ENCODE measurements at regions not wholly inside any gene's neighbourhood (a gene's known extent, or its start where the extent isn't known, plus 50 kb on each side); places are given as distances from the start of the nearest gene placed in this dataset.

- TF ChIP-seq ZNF501 (CRISPR knock-in tag; IDR thresholded peaks at IDR 0.05): no peak
- no peak for TF ChIP-seq POLR2AphosphoS5 (IDR thresholded peaks at IDR 0.05; ENCODE audit: low read depth, low read length)
- no peak for TF ChIP-seq YEATS4 (CRISPR knock-in tag; IDR thresholded peaks at IDR 0.05; ENCODE audit: borderline replicate concordance)
- no peak for TF ChIP-seq YY1 (IDR thresholded peaks at IDR 0.05; ENCODE audit: insufficient read depth, insufficient replicate concordance, low read depth, low read length)
- TF ChIP-seq CTCF (CRISPR knock-in tag; IDR thresholded peaks at IDR 0.05): no peak
- TF ChIP-seq, protein P1, sequence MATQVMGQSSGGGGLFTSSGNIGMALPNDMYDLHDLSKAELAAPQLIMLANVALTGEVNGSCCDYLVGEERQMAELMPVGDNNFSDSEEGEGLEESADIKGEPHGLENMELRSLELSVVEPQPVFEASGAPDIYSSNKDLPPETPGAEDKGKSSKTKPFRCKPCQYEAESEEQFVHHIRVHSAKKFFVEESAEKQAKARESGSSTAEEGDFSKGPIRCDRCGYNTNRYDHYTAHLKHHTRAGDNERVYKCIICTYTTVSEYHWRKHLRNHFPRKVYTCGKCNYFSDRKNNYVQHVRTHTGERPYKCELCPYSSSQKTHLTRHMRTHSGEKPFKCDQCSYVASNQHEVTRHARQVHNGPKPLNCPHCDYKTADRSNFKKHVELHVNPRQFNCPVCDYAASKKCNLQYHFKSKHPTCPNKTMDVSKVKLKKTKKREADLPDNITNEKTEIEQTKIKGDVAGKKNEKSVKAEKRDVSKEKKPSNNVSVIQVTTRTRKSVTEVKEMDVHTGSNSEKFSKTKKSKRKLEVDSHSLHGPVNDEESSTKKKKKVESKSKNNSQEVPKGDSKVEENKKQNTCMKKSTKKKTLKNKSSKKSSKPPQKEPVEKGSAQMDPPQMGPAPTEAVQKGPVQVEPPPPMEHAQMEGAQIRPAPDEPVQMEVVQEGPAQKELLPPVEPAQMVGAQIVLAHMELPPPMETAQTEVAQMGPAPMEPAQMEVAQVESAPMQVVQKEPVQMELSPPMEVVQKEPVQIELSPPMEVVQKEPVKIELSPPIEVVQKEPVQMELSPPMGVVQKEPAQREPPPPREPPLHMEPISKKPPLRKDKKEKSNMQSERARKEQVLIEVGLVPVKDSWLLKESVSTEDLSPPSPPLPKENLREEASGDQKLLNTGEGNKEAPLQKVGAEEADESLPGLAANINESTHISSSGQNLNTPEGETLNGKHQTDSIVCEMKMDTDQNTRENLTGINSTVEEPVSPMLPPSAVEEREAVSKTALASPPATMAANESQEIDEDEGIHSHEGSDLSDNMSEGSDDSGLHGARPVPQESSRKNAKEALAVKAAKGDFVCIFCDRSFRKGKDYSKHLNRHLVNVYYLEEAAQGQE (IDR thresholded peaks at IDR 0.05; ENCODE audit: borderline replicate concordance in 1 of 2, low read depth in 1 of 2, low read length in 2 of 2): no peak
- TF ChIP-seq JDP2 (CRISPR knock-in tag; IDR thresholded peaks at IDR 0.05; ENCODE audit: borderline replicate concordance): no peak
- TF ChIP-seq ZBTB33 (CRISPR knock-in tag; IDR thresholded peaks at IDR 0.05): no peak
- TF ChIP-seq POLR2AphosphoS2 (IDR thresholded peaks at IDR 0.05; ENCODE audit: low read depth, low read length): no peak
Measured at GRCh38 chr11:22082788-22083187, 110.1 kb upstream of the ANO5 start.
